Spleen (tissue), 11 donors: ENCODE measurements at regions not wholly inside any gene's neighbourhood (a gene's known extent, or its start where the extent isn't known, plus 50 kb on each side); places are given as distances from the start of the nearest gene placed in this dataset.

Experiments
- DNase-seq: peaks from one replicate; pipeline ENCODE4 v3.0.0-alpha.2; 2020
- H3K27ac ChIP-seq, 8 donors: fragments of 200-600 bp; sonication (generic) in 7 of 8; 1 replicate in 4 of 8; 2 replicates in 4 of 8; pipeline versions ENCODE4 v1.5.0 to v1.8.0; 2016 to 2021; ENCODE audit warnings: inconsistent platforms in 4 of 8, mild to moderate bottlenecking in 4 of 8, moderate library complexity in 1 of 8
- H3K27me3 ChIP-seq, 7 donors: fragments of 200-600 bp; sonication (generic) in 6 of 7; replicated peaks in 1 of 7; 1 replicate in 4 of 7; 2 replicates in 3 of 7; pipeline versions ENCODE4 v1.5.0 to v1.8.0; 2016 to 2021; ENCODE audit warnings: inconsistent platforms in 3 of 7, mild to moderate bottlenecking in 1 of 7
- H3K36me3 ChIP-seq, 6 donors: fragments of 200-600 bp; sonication (generic) in 5 of 6; 1 replicate in 4 of 6; 2 replicates in 2 of 6; pipeline versions ENCODE4 v1.5.0 to v1.8.0; 2016 to 2021; ENCODE audit warnings: inconsistent platforms in 2 of 6
- H3K4me1 ChIP-seq, 6 donors: fragments of 200-600 bp; sonication (generic) in 5 of 6; 1 replicate in 3 of 6; 2 replicates in 3 of 6; pipeline versions ENCODE4 v1.5.0 to v1.8.0; 2016 to 2021; ENCODE audit warnings: inconsistent platforms in 3 of 6
- H3K4me3 ChIP-seq, 8 donors: fragments of 200-600 bp; sonication (generic) in 7 of 8; 1 replicate in 4 of 8; 2 replicates in 4 of 8; pipeline versions ENCODE4 v1.5.0 to v1.8.0; 2016 to 2021; ENCODE audit warnings: inconsistent platforms in 4 of 8, mild to moderate bottlenecking in 4 of 8, moderate library complexity in 2 of 8
- H3K9me3 ChIP-seq, 8 donors: fragments of 200-600 bp; sonication (generic) in 7 of 8; 1 replicate in 4 of 8; 2 replicates in 4 of 8; pipeline versions ENCODE4 v1.5.0 to v1.8.0; 2016 to 2021; ENCODE audit warnings: inconsistent platforms in 4 of 8
- CTCF ChIP-seq, 11 experiments: fragments of 200-600 bp in 7 of 11; fragments of 450-650 bp in 4 of 11; sonication (generic) in 4 of 11; IDR thresholded peaks in 8 of 11; conservative IDR thresholded peaks in 3 of 11; 1 replicate in 7 of 11; 2 replicates in 4 of 11; pipeline versions ENCODE4 v1.4.0 to v1.8.0; 2016 to 2021; ENCODE audit warnings: antibody characterized with exemption in 11 of 11, inconsistent platforms in 4 of 11, mild to moderate bottlenecking in 1 of 11
- POLR2A ChIP-seq, 3 donors: fragments of 450-650 bp; IDR thresholded peaks; one replicate each; pipeline ENCODE4 v1.5.1; 2017; ENCODE audit warnings: antibody characterized with exemption in 3 of 3, mild to moderate bottlenecking in 1 of 3
- POLR2AphosphoS5 ChIP-seq, 3 donors: sonication (generic); formaldehyde crosslinking; IDR thresholded peaks; one replicate each; pipeline ENCODE4 v1.5.1; 2017; ENCODE audit warnings: antibody characterized with exemption in 3 of 3
- WGBS, 5 donors: extraction: QIAGEN DNeasy Blood & Tissue Kit in 3 of 5; methylation state at CpG; one replicate each; pipeline versions ENCODE4 v1.1.5 to v1.1.7; 2013 to 2018; 5-methylcytosine and 5-hydroxymethylcytosine counted together
- intact Hi-C: fragments of 100-400 bp; cut with DNase I; formaldehyde crosslinking; loops from one replicate; pipeline ENCODE4 v1.15.0; 2023; ENCODE audit warnings: low total_unique reads
- donor health status: healthy with polysubstance abuse.
- donor health status: DM: no; HTN: no; CAD: no; lungs with moderate emphysema.
- donor health status: DM: no; HTN: no; CAD: no.
- donor health status: Bipolar disorder and iron deficiency.
- donor health status: healthy.
- donor health status: DM: no; HTN: no; CAD: no.
- donor health status: DM: yes; HTN: yes; CAD: no.

DNA sequence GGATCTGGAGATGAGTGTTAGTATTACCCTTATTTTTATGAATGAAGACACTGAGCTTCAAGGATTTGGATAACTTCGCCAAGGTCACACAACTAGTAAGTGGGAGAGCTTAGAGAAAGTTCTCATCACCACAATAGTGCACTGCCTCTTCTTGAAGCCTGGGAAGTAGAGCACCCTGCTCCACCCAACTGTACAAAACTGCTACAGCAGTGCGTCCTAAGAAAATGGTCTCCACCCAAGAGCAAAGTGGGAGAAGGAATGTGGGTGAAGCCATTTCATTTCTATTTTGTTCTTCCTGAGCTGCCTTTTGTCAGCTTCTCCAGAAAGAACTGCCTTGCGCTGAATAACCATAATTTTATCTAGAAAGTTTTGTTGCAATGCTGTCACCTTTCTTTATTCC is 403.9 kb upstream of the FAT3 start:
- H3K27ac ChIP-seq = no peak overlapping the region
- H3K9me3 ChIP-seq = peaks cover 0 to 5% (median 0%) of the 10 kb centered on the region in 8 donors
- intact Hi-C loops = no loop called here
- 92 to 96% (median 94%) methylated on average over 3 of the region's 3 CpGs for whole genome bisulfite sequencing, 5 donors
- no peaks in the 10 kb centered on the region for H3K27me3 ChIP-seq
- H3K36me3 ChIP-seq = no peaks in the 10 kb centered on the region
- no peak for DNase-seq
- no peaks in the 10 kb centered on the region for H3K4me1 ChIP-seq
- no peak overlapping the region for H3K4me3 ChIP-seq
- TF ChIP-seq POLR2AphosphoS5 (IDR thresholded peaks at IDR 0.05) (no peak), CTCF (IDR thresholded peaks at IDR 0.05 in 8 of 11, conservative IDR thresholded peaks at IDR 0.05 in 3 of 11) (no peak), POLR2A (IDR thresholded peaks at IDR 0.05) (no peak)

DNA sequence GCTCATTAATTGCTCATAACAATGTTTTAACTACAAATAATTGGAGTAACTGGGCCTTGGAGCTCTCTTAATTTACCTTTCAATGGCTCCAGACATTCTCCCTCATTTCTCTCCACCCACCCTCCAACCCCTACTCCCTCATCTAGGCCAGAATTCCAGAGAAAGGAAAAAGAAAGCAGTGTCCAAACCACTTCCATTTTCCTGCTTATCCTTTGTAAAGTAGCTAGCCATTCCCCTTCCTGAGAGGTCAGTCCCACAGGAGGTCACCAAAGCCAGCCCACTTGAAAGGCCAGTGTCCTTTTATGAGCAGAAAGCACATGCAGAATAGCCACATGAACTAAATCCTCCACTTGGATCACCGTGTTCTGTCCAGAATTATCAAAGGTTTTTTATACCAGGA is 404.8 kb upstream of the FAT3 start:
- no peaks in the 10 kb centered on the region for H3K36me3 ChIP-seq
- intact Hi-C loops = no loop called here
- no peak overlapping the region for H3K27ac ChIP-seq
- no peak overlapping the region for H3K4me3 ChIP-seq
- no peaks in the 10 kb centered on the region for H3K4me1 ChIP-seq
- peaks cover 0 to 6% (median 0%) of the 10 kb centered on the region in 8 donors for H3K9me3 ChIP-seq
- no peak for TF ChIP-seq POLR2A (IDR thresholded peaks at IDR 0.05)
- TF ChIP-seq CTCF (IDR thresholded peaks at IDR 0.05 in 8 of 11, conservative IDR thresholded peaks at IDR 0.05 in 3 of 11) = no peak
- TF ChIP-seq POLR2AphosphoS5 (IDR thresholded peaks at IDR 0.05) = no peak
- no peak for DNase-seq
- 47 to 67% (median 61%) methylated on average over 1 of the region's 1 CpG for WGBS, 5 donors
- no peaks in the 10 kb centered on the region for H3K27me3 ChIP-seq

DNA sequence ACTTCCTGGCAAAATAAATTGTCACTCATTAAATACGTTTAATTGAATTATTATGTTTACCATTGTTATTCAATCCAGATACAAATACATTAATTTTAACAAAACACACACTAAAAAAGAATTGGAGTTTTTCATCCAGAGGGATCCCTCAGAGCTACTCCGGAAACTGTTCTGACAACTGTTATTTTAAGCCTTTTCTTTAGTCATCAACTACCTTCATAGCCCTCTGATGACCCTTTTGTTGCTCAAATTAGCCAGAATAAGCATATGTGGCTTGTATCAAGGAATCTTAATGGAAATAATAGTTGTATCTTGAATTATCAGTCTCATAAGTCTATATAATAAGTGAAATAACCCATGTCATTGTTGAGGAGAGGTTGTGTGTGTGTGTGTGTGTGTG is 405.4 kb upstream of the FAT3 start:
- no peak for TF ChIP-seq CTCF (IDR thresholded peaks at IDR 0.05 in 8 of 11, conservative IDR thresholded peaks at IDR 0.05 in 3 of 11)
- TF ChIP-seq POLR2A (IDR thresholded peaks at IDR 0.05) = no peak
- TF ChIP-seq POLR2AphosphoS5 (IDR thresholded peaks at IDR 0.05) = no peak
- intact Hi-C loops = no loop called here
- Histone ChIP-seq H3K4me1 (no peaks in the 10 kb centered on the region), H3K36me3 (no peaks in the 10 kb centered on the region), H3K27ac (no peak overlapping the region), H3K9me3 (peaks cover 0 to 8% (median 0%) of the 10 kb centered on the region in 8 donors), H3K27me3 (no peaks in the 10 kb centered on the region), H3K4me3 (no peak overlapping the region)
- DNase-seq = no peak
- 77 to 92% (median 84%) methylated on average over 2 of the region's 2 CpGs for WGBS, 5 donors

DNA sequence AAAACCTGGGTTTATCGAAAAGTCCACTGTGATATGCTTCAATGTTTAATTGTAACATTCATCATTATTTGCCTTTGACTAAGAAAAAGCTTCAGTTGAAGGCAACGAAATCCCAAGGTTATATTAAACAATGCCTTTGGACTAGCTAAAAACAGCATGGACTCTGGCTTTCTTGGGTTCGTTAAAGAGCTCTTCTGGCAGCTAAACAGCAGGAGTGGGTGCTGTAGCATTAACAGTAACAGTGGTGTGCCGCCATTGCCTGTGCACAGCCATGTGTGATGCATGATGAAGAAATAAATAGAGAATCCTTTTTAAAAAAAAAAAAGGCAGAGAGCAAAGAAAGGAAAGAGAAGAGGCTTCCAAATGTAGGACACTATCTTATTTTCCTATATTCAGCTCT is 406.6 kb upstream of the FAT3 start:
- Histone ChIP-seq H3K4me3 (no peak overlapping the region), H3K27me3 (no peaks in the 10 kb centered on the region), H3K9me3 (peaks cover 0 to 8% (median 0%) of the 10 kb centered on the region in 8 donors), H3K36me3 (no peaks in the 10 kb centered on the region), H3K4me1 (no peaks in the 10 kb centered on the region), H3K27ac (no peak overlapping the region)
- DNase-seq = no peak
- WGBS, 5 donors = 68 to 74% (median 69%) methylated on average over 4 of the region's 4 CpGs
- TF ChIP-seq POLR2A (IDR thresholded peaks at IDR 0.05) (no peak), CTCF (IDR thresholded peaks at IDR 0.05 in 8 of 11, conservative IDR thresholded peaks at IDR 0.05 in 3 of 11) (no peak), POLR2AphosphoS5 (IDR thresholded peaks at IDR 0.05) (no peak)
- intact Hi-C loops = no loop called here
